ENCODE measurements at regions not wholly inside any gene's neighbourhood (a gene's known extent, or its start where the extent isn't known, plus 50 kb on each side); places are given as distances from the start of the nearest gene placed in this dataset.

- Histone ChIP-seq H3K36me3 (ENCODE audit: control insufficient read depth, insufficient read depth, low read length) (no peaks in the 10 kb centered on the region), H3K27ac (ENCODE audit: extremely low read depth, low read depth, low read length) (no peak overlapping the region), H3K4me1 (replicated peaks in 1 of 2; ENCODE audit: control insufficient read depth in 2 of 2, insufficient read depth in 2 of 2, low read length in 2 of 2) (no peaks in the 10 kb centered on the region), H3K27me3 (ENCODE audit: control insufficient read depth in 2 of 2, insufficient read depth in 2 of 2, low read length in 2 of 2) (no peaks in the 10 kb centered on the region), H3K9ac (ENCODE audit: insufficient read depth in 1 of 2, low read depth in 2 of 2, low read length in 2 of 2) (no peak overlapping the region), H4K20me1 (replicated peaks; ENCODE audit: control insufficient read depth, insufficient read depth, low read length) (no peaks in the 10 kb centered on the region), H3K4me3 (no peak overlapping the region), H3K9me1 (ENCODE audit: control insufficient read depth, insufficient read depth, low read length) (no peaks in the 10 kb centered on the region), H3K4me2 (ENCODE audit: insufficient read depth, low read length) (no peak overlapping the region), H3K9me3 (replicated peaks; ENCODE audit: control insufficient read depth, insufficient read depth, low read depth, low read length) (no peaks in the 10 kb centered on the region), H2AFZ (ENCODE audit: low read depth, low read length) (no peak overlapping the region), H3K79me2 (ENCODE audit: control insufficient read depth, insufficient read depth, low read length) (no peaks in the 10 kb centered on the region)
- in situ Hi-C loops (cut with MboI), result no loop called here
- ChIA-PET CTCF (ENCODE audit: low intra/inter-chr PET ratio) (no interaction called here), POLR2A (no interaction called here)
- intact Hi-C loops (cut with micrococcal nuclease), result no loop called here
- WGBS (ENCODE audit: insufficient coverage, low coverage, missing lambda C conversion rate), result 0% methylated on average over 2 of the region's 2 CpGs
- no peak for FAIRE-seq
- DNase-seq (ENCODE audit: extremely low read depth in 1 of 4, low spot score in 3 of 4), result no peak
- TF ChIP-seq BRCA1 (IDR thresholded peaks at IDR 0.05), result no peak
- no peak for TF ChIP-seq BRCA1 (CRISPR knock-in tag; IDR thresholded peaks at IDR 0.05)
- no peak for TF ChIP-seq ZNF766 (CRISPR knock-in tag; conservative IDR thresholded peaks at IDR 0.05)
- TF ChIP-seq ZNF324 (CRISPR knock-in tag; IDR thresholded peaks at IDR 0.05), result no peak
- TF ChIP-seq FOXA3 (CRISPR knock-in tag; conservative IDR thresholded peaks at IDR 0.05 in 1 of 2, IDR thresholded peaks at IDR 0.05 in 1 of 2), result no peak
- TF ChIP-seq THAP7 (CRISPR knock-in tag; IDR thresholded peaks at IDR 0.05), result no peak
- ATAC-seq, result no peak
- BruUV-seq (replicated peaks), result no TSS peak
Measured at GRCh38 chr1:239960366-239960765, 131.3 kb upstream of the FMN2 start.

DNA sequence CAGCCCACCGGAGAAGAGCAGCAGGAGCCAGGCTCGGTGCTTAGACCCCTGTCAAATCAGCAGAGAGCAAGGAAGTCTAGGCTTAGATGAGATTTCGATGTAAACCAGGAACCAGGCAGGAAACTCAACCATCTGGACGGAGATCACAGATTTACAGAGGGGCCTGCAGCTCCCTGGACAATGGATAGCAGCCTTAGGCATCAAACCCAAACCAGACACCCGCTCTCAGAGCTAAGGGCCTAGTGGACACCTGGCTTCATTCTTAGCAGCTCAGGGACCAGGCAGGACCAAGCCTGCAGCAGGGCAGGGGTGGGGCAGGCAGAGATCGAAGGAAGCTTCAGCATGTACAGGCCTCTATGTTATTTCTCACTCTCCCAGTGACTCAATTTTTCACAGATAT is 127.8 kb upstream of the FMN2 start:
- Histone ChIP-seq H3K27me3 (ENCODE audit: control insufficient read depth in 2 of 2, insufficient read depth in 2 of 2, low read length in 2 of 2) (no peaks in the 10 kb centered on the region), H2AFZ (ENCODE audit: low read depth, low read length) (no peak overlapping the region), H3K36me3 (ENCODE audit: control insufficient read depth, insufficient read depth, low read length) (no peaks in the 10 kb centered on the region), H3K79me2 (ENCODE audit: control insufficient read depth, insufficient read depth, low read length) (no peaks in the 10 kb centered on the region), H3K4me3 (no peak overlapping the region), H3K4me2 (ENCODE audit: insufficient read depth, low read length) (no peak overlapping the region), H3K9me3 (replicated peaks; ENCODE audit: control insufficient read depth, insufficient read depth, low read depth, low read length) (no peaks in the 10 kb centered on the region), H3K27ac (ENCODE audit: extremely low read depth, low read depth, low read length) (no peak overlapping the region), H3K9ac (ENCODE audit: insufficient read depth in 1 of 2, low read depth in 2 of 2, low read length in 2 of 2) (no peak overlapping the region), H3K9me1 (ENCODE audit: control insufficient read depth, insufficient read depth, low read length) (no peaks in the 10 kb centered on the region), H3K4me1 (replicated peaks in 1 of 2; ENCODE audit: control insufficient read depth in 2 of 2, insufficient read depth in 2 of 2, low read length in 2 of 2) (no peaks in the 10 kb centered on the region), H4K20me1 (replicated peaks; ENCODE audit: control insufficient read depth, insufficient read depth, low read length) (no peaks in the 10 kb centered on the region)
- DNase-seq (ENCODE audit: extremely low read depth in 1 of 4, low spot score in 3 of 4), result no peak
- intact Hi-C loops (cut with micrococcal nuclease) (no loop called here), in situ Hi-C loops (cut with MboI) (no loop called here)
- no peak for TF ChIP-seq ZNF263 (CRISPR knock-in tag; IDR thresholded peaks at IDR 0.05; ENCODE audit: borderline replicate concordance)
- TF ChIP-seq TGIF2 (CRISPR knock-in tag; IDR thresholded peaks at IDR 0.05), result no peak
- TF ChIP-seq FUS (optimal IDR thresholded peaks at IDR 0.05; ENCODE audit: low read depth, low read length), result no peak
- no peak for TF ChIP-seq CHCHD3 (CRISPR knock-in tag; IDR thresholded peaks at IDR 0.05)
- TF ChIP-seq HDAC1 (IDR thresholded peaks at IDR 0.05), result no peak
- WGBS (ENCODE audit: insufficient coverage, low coverage, missing lambda C conversion rate), result 0% methylated on average over 6 of the region's 6 CpGs
- no TSS peak for BruUV-seq (replicated peaks)
- ChIA-PET CTCF (ENCODE audit: low intra/inter-chr PET ratio) (no interaction called here), POLR2A (no interaction called here)
- no peak for ATAC-seq
- FAIRE-seq, result no peak

Measured in K562 (cell line).